ENCODE measurements at regions not wholly inside any gene's neighbourhood (a gene's known extent, or its start where the extent isn't known, plus 50 kb on each side); places are given as distances from the start of the nearest gene placed in this dataset.
"Not testable (repeated sequence)": the region's sequence is repeated elsewhere in the genome, so short reads cannot be mapped to it uniquely, and the experiment has no call there.

- no peak for DNase-seq (ENCODE audit: low spot score)
Observed at GRCh38 chr1:95905818-95906395, 671.9 kb downstream of the RWDD3 start.

GRCh38 chr1:95911739-95912138 lies 677.7 kb downstream of the RWDD3 start:
- not testable (repeated sequence) for DNase-seq (ENCODE audit: low spot score)

GRCh38 chr1:95916616-95917015 lies 682.6 kb downstream of the RWDD3 start:
- no peak for DNase-seq (ENCODE audit: low spot score)

DNA sequence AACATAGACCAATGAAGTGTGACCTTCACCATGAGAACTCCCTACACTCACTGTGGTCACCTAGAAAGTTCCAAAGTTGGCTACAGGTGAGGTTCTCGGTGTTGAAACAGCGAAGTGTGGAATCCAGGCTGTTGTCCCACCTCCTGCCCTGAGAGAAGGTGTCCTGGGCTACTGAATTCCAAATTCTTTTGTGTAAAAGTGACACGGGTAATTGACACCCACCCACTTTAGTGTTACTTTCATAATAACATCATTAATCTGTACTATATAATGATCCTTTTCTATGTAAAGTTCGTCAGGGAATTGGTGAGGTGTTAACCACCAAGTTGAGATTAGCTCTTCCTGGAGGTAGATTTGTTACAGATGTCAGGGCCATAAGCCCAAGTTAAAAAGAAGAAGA lies 690.7 kb downstream of the RWDD3 start:
- DNase-seq (ENCODE audit: low spot score), result no peak

- DNase-seq (ENCODE audit: low spot score), result no peak
Observed at GRCh38 chr1:95926331-95926730, 692.3 kb downstream of the RWDD3 start.

DNA sequence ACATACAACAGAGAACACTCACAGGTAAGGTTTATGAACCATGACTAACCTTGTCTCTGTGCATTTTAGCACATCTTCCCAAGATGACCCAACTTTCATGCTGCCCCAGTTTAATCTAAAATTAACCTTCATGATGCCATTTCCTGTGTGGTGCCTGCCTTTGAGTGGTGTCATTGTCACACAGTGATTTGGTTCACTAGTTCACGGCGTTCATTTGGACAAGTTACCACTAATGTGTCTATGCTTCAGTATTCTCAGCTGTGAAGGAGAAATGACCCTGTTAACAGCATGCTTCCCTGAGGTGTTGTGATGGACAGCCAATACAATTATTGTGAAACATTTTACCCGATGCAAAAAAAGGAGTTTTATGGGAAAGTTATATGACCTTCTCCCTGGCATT lies 693.1 kb downstream of the RWDD3 start:
- no peak for DNase-seq (ENCODE audit: low spot score)

GRCh38 chr1:95935719-95936118 lies 701.7 kb downstream of the RWDD3 start:
- DNase-seq (ENCODE audit: low spot score), result no peak

DNA sequence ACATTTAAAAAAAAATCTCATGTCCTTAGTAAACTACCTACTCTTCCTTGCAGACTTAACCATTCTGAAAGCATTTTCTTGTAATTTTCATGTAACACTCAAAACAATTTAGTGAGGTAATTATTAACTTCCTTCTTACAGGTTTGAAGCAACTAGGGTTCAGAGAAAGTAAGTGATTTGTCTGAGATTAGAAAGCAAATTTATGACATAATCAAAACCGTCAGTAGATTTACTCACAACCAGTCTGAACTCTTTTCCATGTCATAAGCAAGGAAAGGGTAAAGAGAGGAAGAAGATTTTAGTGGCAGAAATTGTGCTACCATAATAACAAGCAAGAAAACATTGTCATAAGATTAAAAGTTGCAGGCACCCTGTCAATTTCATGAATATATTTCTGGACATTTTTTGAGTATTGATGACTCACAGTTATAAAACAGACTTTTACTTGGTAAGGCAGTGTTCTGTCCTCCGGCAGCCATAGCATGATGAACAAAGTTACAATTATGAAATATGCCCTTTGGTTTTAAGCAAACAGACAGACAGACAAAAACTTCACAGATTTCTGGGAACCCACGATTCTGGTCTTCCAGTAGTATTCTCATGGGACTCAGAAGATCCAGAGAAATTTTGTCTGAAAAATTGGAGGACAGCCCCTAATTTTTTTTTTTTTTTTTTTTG lies 707.2 kb downstream of the RWDD3 start:
- no peak for DNase-seq (ENCODE audit: low spot score)

DNA sequence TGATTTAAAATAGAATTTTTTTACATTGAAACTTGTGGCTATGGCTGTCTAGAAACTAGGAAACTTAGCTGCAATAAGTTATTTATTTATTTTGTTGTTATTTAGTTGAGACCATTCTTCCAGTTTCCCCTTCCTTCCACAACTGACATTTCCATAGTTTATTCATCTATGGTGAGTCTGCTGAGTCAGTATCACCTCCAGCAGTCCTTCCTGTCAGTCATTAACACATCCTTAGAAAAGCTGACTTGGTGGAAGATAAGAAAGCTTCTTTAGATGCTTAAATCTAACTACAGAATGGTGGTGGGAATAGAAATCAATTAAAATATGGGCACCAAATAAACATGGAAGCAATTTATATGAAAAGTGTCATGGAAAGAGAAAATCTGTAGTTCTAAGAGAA lies 714.0 kb downstream of the RWDD3 start:
- DNase-seq (ENCODE audit: low spot score), result no peak

DNA sequence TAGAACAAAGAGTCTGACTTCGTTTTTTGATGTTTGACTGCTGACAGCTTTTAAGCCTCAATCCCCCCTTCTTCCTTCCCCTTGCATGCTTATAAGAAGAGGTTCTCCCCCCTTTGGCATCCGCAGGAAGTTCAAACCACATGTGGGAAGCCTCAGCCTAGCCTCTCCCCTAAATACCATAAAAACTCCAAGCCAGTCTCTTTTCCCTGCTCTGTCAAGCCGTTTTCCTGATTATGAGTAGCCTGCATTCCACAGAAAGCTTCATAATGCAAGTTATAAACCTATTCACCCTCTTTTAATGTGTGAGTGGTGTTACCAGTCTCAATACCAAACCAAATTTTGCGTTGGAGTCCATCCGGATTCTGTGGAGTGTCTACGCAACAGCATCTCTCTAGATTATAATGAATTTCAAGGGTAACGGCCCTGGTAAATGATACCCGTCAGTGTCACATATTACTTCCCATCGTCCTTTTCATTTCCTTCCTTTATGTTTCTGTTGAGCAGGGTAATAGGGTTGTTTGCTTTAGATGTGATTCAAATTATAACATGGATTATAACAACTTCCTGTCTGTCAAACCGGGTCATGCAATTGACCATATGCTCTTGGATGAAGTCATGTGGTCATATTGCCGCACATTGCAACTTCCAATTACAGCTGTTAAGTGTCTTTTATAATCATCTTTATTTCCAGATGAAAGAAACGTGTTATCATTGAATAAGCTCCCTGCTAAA lies 717.5 kb downstream of the RWDD3 start:
- DNase-seq (ENCODE audit: low spot score), result no peak

DNA sequence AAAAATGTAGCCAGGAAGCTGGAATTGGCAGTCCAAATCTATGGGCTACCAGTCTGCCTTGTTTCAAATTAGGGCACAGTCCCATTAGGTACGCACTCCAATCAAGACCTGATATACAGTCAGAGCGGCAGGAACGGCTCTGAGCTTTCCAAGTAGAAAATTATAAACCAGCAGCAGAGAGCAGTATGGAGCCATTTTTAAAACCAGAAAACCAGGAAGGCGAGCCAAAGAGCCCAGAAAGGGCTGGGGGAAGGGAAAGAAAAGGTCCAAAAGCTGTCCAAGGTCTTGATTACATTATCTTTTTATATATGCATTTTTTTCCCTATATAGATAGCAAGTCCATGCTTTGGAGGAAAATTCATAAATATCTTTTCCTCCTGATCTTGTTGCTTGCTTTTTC lies 719.0 kb downstream of the RWDD3 start:
- DNase-seq (ENCODE audit: low spot score), result peak; percentile 16

DNA sequence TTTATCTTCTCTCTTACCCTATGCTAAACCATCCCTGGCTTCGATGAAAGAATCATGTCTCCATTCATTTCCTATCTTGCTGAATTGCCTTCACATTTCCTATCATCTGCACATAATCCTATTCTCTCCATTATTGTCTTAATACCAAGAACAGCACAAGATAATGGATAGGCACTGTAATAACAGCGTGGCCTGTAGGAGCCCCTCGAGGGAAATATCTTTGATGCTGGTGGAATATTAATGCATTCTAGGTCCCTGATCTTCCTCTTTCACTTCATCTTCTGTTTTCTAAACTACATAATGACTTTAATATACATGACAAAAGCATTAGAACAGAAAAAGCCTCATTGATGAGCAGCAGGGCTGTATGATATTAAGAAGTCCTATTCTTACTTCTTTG lies 720.6 kb downstream of the RWDD3 start:
- no peak for DNase-seq (ENCODE audit: low spot score)

DNA sequence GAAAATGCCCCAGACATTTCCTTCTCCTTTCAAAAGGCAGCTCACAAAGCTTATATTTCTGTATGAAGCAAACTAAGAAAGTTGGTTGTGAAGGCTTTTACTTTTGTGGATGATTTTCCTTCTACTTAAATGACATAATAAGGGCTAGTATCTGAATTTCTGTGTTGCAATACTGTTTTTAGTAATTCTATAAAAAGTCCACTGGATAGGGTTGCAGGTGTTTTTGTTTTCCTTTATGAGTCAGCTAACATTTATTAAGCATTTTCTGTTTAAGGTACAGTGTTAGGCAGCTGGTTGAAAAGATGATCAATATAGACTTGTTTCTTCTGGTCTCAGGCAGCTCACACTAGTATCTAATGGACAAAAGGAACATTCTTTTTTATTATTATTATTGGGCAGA lies 722.2 kb downstream of the RWDD3 start:
- DNase-seq (ENCODE audit: low spot score), result no peak

GRCh38 chr1:95957748-95958147 lies 723.7 kb downstream of the RWDD3 start:
- DNase-seq (ENCODE audit: low spot score), result no peak

DNA sequence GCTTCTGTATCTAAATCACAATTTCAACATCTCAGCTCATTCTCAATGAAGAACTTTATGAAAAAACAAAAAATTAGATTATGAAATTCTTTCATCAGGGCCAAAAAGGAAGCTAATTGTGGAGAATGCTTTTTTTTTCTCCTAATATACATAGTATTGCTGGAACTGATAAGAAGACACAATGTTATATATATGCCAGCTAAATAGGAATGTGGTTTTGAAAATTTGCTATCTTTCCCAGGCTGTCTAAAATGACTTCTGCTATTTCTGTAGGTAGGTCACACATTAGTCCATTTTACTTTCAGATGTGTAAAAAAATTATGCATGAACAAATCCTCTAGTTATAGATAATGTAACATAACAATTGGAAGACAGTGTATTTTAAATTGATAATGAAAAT lies 732.9 kb downstream of the RWDD3 start:
- DNase-seq (ENCODE audit: low spot score), result no peak

DNA sequence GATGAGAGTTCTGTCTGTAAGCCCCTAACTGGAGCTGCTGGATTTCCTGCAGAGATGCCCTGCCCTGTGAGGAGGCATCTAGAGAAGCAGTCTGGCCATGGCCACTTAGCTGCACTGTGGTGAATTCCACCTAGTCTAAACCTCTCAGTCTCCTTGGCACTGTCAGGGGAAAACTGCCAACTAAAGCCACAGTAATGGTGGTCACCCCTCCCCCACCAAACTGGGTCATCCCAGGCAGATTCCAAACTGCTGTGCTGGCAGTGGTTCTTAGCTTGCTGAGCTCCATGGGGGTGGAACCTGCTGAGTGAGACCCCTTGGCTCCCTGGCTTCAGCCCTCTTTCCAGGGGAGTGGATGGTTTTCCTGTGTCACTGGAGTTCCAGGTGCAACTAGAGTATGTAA lies 740.6 kb downstream of the RWDD3 start:
- no peak for DNase-seq (ENCODE audit: low spot score)

GRCh38 chr1:95982711-95983110 lies 738.9 kb upstream of the PTBP2 start:
- no peak for DNase-seq (ENCODE audit: low spot score)

GRCh38 chr1:95983831-95984230 lies 737.8 kb upstream of the PTBP2 start:
- no peak for DNase-seq (ENCODE audit: low spot score)

GRCh38 chr1:95984798-95985374 lies 736.7 kb upstream of the PTBP2 start:
- no peak for DNase-seq (ENCODE audit: low spot score)

- no peak for DNase-seq (ENCODE audit: low spot score)
Observed at GRCh38 chr1:95990033-95990432, 731.6 kb upstream of the PTBP2 start.

DNA sequence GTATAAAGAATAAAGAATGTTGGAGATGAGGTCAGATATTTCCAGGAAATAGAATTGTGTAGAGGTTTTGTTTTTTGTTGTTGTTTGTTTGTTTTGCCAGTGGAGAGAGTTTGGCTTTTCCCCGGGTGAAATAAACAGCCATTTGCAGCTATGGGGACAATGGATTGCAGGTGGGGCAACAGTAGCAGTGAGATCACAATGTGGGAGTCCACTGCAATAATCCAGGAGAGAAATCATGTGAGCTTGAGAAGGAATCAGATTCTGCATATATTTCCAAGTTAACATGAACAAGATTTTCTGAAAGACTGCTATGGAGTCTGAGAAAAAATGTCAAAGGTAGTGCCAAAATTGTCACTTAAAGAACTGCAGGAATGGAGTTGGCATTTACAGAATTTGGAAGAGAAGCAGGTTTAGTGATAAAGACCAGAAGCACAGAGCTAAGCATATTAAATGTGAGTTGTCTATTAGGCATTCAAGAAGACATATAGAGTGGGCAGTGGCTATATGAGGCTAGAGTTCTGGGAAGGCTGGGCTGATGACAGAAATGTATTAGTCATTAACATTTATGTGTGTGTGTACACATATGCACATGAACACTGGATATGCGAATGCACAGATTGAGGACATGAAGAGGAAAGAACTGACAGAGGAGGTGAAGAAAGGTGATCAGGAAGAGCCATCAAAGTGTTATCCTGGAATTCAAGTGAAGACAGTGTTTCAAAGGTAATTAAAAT lies 729.6 kb upstream of the PTBP2 start:
- DNase-seq (ENCODE audit: low spot score), result no peak

- no peak for DNase-seq (ENCODE audit: low spot score)
Observed at GRCh38 chr1:95994643-95995042, 726.9 kb upstream of the PTBP2 start.

DNA sequence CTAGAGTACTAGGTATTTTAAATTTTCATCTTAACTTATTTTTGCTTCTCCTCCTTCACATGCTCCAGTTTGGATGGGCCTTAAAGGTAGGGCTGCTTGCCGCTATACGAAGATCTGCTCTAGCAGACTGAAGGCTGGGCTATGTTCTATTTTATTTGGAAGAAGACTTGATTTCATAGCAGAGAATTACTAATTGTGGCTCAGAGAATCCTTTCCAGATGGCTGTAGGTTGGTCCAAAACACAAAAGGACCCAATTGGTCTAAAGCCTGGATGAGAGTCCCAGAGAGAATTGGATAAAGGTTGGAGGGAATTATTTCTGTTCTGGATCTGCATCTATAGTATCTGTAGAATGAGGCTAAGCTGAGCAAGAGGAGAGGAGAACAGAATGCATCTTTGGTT lies 719.4 kb upstream of the PTBP2 start:
- no peak for DNase-seq (ENCODE audit: low spot score)

All from iPS-NIHi11 (cell line).